ENCODE measurements at regions not wholly inside any gene's neighbourhood (a gene's known extent, or its start where the extent isn't known, plus 50 kb on each side); places are given as distances from the start of the nearest gene placed in this dataset.
A peak's percentile ranks its signal among the peaks of the same experiment; 100 is the strongest.

DNA sequence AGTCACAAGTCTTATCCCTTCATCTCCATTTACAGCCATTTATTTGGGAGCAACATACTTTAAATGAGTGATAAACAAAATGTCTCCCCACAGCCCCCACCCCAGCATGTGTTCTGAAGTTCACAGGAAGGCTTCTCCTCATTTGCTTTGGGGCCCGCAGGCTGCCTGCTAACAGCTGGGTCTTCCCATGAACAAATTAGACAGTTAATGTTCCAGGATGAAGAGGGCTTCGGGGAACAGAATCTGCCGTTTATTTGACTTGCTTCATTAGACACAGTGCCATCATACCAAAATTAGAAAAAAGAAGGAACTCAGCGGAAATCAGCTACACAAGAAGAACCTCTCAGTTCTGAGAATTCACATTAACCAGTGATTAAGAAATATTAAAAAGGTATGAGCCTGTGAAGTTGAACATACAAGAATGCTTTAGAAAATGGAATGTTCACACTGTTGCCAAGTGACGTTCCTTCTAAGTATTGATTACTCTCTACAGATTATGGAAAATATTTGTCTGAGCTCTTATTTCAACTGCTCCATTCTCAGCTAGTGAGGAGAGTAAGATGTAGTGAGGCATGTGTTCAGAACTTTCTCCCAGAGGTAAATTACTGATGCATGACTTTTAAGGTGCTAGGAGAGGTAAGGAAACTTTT, 107.5 kb upstream of the THBS1 start:
- no peak for DNase-seq
- peak overlapping the region; percentile 63 to 88 (median 77) for H3K27ac ChIP-seq

DNA sequence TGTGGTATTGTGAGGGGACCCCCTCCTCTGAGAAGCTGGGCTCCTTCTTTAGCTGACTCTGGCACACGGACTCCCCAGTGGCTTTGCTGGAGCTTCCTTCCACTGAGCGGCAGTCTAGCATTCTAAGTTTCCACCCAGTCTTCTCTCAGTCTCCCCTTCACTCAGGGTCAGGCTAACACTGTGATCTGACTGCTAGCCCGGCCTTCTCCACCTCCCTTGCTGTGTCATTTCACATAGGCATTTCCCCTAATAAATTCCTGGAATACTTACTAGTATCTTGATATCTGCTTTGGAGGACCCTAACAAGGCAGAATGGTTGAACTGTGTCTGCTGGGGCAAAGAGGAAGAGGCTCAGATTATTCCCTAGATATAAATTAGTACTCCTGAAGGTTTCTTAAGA, 106.2 kb upstream of the THBS1 start:
- Histone ChIP-seq H3K27ac (peak overlapping the region; percentile 8 to 88 (median 74)), H3K36me3 (no peaks in the 10 kb centered on the region), H3K4me1 (no peaks in the 10 kb centered on the region), H3K4me3 (no peak overlapping the region), H3K27me3 (no peaks in the 10 kb centered on the region), H3K9me3 (no peaks in the 10 kb centered on the region)
- TF ChIP-seq CTCF (IDR thresholded peaks at IDR 0.05) (no peak), POLR2A (IDR thresholded peaks at IDR 0.05) (no peak)
- no peak for DNase-seq

More for the DNA sequence above, 107.5 kb upstream of the THBS1 start:
- H3K4me1 ChIP-seq = no peaks in the 10 kb centered on the region
- H3K36me3 ChIP-seq = no peaks in the 10 kb centered on the region
- no peaks in the 10 kb centered on the region for H3K9me3 ChIP-seq
- H3K27me3 ChIP-seq = no peaks in the 10 kb centered on the region
- no peak for TF ChIP-seq CTCF (IDR thresholded peaks at IDR 0.05)
- TF ChIP-seq POLR2A (IDR thresholded peaks at IDR 0.05) = no peak
- H3K4me3 ChIP-seq = no peak overlapping the region

DNA sequence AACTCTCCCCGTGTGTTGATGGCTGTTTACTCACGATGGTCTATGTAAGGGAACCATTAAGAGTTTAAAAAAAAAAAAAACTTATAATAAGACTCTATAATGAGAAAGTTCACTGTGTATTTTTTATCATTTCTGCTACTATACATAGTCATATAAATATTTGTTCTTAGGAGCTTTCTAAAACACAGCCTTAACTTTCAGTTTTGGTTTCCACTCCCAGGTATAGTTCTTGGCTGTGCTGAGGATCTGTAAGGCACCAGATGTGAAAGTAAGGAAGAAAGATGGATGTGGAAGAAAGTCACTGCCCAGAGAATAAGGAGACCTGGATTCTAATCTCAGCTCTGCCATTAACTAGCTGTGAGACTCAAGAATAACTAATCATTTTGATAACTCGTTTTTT, 101.9 kb upstream of the THBS1 start:
- Histone ChIP-seq H3K27ac (no peak overlapping the region), H3K4me1 (no peaks in the 10 kb centered on the region), H3K9me3 (no peaks in the 10 kb centered on the region), H3K4me3 (no peak overlapping the region), H3K36me3 (no peaks in the 10 kb centered on the region), H3K27me3 (no peaks in the 10 kb centered on the region)
- no peak for DNase-seq
- TF ChIP-seq CTCF (IDR thresholded peaks at IDR 0.05) (no peak), POLR2A (IDR thresholded peaks at IDR 0.05) (no peak)

- H3K36me3 ChIP-seq = no peaks in the 10 kb centered on the region
- H3K9me3 ChIP-seq = no peaks in the 10 kb centered on the region
- H3K4me3 ChIP-seq = no peak overlapping the region
- DNase-seq = no peak
- no peak for TF ChIP-seq POLR2A (IDR thresholded peaks at IDR 0.05)
- TF ChIP-seq CTCF (IDR thresholded peaks at IDR 0.05) = no peak
- H3K27ac ChIP-seq = no peak overlapping the region
- H3K4me1 ChIP-seq = no peaks in the 10 kb centered on the region
- no peaks in the 10 kb centered on the region for H3K27me3 ChIP-seq
Measured at GRCh38 chr15:39479911-39480310, 101.0 kb upstream of the THBS1 start.

GRCh38 chr15:39482459-39482858, 98.4 kb upstream of the THBS1 start:
- DNase-seq = no peak
- H3K36me3 ChIP-seq = no peaks in the 10 kb centered on the region
- no peak overlapping the region for H3K27ac ChIP-seq
- peaks cover 0 to 3% (median 0%) of the 10 kb centered on the region in 4 donors for H3K4me1 ChIP-seq
- H3K4me3 ChIP-seq = no peak overlapping the region
- H3K27me3 ChIP-seq = no peaks in the 10 kb centered on the region
- TF ChIP-seq CTCF (IDR thresholded peaks at IDR 0.05) (no peak), POLR2A (IDR thresholded peaks at IDR 0.05) (no peak)
- no peaks in the 10 kb centered on the region for H3K9me3 ChIP-seq
